ENCODE measurements at regions not wholly inside any gene's neighbourhood (a gene's known extent, or its start where the extent isn't known, plus 50 kb on each side); places are given as distances from the start of the nearest gene placed in this dataset.
A peak's percentile ranks its signal among the peaks of the same experiment; 100 is the strongest.
"Not testable (repeated sequence)": the region's sequence is repeated elsewhere in the genome, so short reads cannot be mapped to it uniquely, and the experiment has no call there.

DNA sequence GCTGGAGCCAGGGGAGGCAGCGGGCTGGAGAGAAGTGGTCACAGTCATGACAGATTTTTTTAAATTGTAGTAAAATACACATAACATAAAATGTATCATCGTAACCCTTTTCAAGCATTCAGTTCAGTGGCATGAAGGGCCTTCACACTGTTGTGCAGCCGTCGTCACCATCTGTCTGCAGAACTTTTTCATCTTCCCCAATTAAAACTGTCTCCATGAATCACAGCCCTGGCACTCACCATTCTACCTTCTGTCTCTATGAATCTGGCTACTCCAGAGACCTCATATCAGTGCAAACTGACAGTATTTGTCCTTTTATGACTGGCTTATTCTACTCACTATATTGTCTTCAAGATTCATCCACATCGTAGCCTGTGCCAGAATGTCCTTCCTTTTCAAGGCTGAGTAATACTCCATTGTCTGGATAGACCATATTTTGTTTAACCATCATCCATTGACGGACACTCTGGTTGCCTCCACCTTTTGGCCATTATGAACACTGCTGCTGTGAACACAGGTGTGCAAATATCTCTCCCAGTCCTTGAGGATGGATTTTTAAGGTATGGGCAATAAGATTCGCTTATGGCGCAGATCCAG, 91.5 kb upstream of the NCOR2 start:
- no peak for DNase-seq (ENCODE audit: low spot score)
- no peak for ATAC-seq
- intact Hi-C loops (cut with DNase I), result loop anchor here (10.0 kb wide), 1 partner anchor 84 kb away; no protein-coding TSS in a partner anchor

DNA sequence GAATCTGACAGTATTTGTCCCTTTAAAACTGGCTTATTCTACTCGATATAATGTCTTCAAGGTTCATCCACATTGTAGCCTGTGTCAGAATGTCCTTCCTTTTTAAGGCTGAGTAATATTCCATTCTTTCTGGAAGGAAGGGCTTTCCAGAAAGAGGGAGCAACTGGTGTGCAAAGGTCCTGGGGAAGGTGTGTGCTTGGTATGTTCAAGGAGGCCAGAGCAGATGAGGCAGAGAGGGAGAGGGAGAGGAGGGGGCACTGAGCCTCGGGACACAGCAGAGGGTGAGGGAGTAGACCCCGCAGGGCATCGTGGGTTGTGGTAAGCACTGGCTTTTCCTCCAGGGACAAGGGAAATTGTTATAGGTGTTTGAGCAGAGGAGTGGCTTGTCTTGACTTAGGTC, 90.9 kb upstream of the NCOR2 start:
- intact Hi-C loops (cut with DNase I), result loop anchor here (10.0 kb wide), 1 partner anchor 84 kb away; no protein-coding TSS in a partner anchor
- no peak for DNase-seq (ENCODE audit: low spot score)
- no peak for ATAC-seq

DNA sequence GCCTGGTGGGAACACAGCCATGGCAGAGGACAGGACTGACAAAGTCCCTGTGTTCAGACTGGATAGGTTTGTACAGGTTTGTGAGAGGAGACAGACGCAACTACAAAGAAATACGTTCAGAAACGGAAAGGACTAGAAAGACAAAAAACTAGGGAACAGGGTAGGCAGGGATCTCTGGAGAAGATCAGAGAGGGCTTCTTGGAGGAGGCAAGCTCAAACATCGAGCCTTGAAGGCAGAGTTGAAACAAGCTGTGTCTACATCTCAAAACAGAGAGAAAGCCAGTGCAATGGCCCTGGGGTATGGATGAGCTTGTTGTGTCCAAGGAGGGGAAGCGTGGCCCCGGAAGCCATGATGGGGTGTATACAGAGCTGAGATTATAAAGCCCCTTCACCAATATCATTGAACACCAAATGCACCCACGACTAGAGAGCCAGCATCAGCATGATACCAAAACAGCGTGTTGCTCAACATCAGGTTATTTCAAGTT, 89.6 kb upstream of the NCOR2 start:
- DNase-seq (ENCODE audit: low spot score) (no peak), ATAC-seq (no peak)
- intact Hi-C loops (cut with DNase I), result loop anchor here (10.0 kb wide), 1 partner anchor 82 kb away; no protein-coding TSS in a partner anchor

DNA sequence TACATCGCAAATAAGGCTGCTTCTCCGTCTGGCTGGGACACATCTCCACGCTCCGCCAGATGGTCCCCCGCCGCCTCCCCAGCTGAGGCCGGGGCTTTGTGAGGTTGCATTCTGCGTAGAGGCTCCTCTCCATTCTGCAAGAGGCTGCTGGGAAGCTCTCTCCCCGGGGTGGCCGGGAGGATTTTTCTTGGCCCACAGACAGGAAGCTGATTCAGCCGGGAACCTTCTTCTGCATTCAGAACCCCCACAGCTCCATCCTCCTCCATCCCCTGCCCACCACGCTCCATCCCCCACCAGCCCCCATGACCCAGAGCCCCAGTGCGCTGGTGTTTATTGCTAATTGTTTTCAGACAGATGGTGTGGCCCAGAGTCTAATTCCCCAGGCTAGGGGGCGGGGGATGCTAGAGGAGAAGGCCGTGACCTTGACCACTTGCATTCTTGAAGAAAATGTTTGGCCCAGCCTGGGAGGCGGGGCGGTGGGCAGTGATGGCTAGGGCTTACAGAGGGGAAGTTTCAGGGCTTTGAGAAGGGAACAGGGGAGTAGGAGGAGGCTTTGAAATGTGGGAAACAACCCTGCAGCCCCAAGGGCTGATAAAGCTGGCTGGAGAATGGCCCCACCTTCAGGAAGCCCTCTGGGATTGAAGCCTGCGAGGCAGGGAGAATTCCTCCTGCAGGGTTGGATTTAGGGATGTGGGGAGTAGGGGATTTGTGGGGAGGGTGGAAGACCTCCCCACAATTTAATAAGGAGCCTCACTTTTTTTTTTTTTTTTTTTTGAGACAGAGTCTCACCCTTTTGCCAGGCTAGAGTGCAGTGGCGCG, 88.5 kb upstream of the NCOR2 start:
- intact Hi-C loops (cut with DNase I), result loop anchor here (10.0 kb wide), 1 partner anchor 81 kb away; no protein-coding TSS in a partner anchor
- ATAC-seq, result peak; percentile 91
- DNase-seq (ENCODE audit: low spot score), result peak; percentile 93

DNA sequence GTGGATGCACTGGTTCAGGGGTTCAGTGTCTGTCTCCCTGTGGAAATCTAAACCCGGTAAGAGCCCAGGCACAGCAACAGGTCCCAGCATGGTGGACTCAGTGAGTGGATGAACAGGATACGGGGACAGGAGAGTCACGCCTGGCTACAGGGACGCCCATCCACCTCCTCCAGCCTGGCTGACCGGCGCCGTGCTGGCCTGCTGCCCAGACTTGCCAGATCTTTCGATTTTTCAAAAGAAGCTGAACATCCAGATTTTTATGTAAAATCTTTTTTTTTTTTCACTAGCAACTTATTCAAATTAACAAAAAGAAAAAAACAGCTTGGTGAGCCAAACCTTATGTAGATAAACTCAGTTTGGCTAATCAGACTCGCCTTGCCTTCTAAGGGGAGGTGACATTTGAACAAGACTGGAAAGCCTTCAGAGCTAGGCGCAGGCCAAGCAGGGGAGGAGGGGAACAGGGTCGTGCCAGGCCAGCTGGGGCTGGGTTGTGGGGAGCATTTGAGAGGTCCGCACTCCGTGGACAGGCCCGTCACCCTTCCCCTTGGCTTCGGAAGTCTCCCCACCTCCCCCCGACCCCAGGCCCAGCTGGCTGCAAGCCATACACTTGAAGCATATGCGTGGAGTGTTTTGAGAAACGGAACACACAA, 87.8 kb upstream of the NCOR2 start:
- peak; percentile 89 for DNase-seq (ENCODE audit: low spot score)
- ATAC-seq, result peak; percentile 78
- intact Hi-C loops (cut with DNase I), result loop anchor here (10.0 kb wide), 1 partner anchor 80 kb away; no protein-coding TSS in a partner anchor

DNA sequence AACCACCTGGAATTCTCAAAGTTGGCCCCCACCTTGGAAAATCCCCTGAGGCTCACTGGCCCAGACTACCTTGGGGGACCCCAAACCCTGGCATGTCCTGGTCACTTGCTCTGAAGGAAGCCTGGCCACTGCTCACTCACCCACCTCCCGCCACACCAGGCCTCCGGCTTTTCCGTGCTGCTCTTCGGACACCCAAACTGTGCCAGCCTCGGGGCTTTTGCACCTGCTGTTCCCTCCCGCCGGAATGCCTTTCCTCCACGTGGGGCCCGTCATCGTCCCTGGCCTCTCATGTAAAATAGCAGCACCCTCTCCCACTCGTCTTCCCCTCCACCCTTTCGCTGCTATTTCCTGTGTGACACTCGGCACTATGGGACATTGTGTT, 87.2 kb upstream of the NCOR2 start:
- intact Hi-C loops (cut with DNase I), result loop anchor here (10.0 kb wide), 1 partner anchor 80 kb away; no protein-coding TSS in a partner anchor
- no peak for DNase-seq (ENCODE audit: low spot score)
- ATAC-seq, result no peak

DNA sequence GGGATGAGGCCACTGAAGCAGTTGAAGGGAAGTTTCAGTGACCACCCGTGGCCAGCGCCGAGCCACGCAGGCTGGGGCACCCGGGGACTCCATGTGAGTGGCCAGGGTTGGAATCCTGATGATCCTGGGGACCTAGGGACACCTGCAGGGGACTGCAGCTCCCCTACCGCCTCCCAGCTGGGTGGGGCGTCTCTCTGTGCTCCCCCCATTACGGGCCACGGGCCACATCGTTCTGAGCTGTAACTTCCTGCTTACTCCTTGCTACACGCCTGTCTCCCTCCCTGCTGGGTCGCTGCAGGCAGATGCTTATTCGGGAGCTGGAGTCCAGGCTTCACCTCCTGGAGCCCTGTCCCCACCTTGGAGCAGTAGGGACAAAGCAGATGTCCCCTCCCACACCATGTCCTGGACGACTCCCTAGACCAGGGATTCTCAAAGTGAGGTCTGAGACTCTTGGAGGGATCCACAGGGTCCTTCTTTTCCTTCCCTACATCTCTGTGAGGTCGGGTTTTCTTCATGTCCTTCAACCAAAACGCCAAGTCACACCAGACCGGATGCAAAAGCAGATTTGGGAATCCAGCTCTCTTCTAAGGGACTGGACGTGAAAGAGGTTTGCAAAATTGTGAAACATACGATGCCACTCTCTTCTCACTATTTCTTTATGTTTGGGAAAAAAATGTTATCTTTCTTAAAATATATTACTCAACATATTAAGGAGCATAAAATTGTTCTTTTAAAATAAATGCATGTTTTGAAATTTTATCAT, 85.9 kb upstream of the NCOR2 start:
- ATAC-seq (no peak), DNase-seq (ENCODE audit: low spot score) (no peak)
- intact Hi-C loops (cut with DNase I), result loop anchor here (10.0 kb wide), 1 partner anchor 79 kb away; no protein-coding TSS in a partner anchor

DNA sequence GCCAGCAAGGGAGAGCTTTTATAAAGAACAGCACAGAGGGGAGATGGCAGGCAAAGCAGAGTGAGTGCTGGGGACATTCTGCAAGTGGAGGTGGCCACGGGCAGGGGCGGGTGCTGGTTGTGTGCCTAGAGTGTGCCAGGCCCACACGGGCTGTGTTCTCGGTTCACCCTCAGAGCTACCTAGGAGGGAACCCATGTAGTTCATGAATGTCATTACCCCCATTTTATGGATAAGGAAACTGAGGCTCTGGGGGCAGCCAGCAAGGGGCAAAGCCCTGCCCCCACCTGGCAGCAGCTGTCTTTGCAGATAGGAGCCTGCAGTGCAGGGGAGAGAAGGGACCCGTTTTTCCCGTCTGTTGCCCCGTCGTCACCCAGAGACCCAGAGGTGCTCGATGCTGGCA, 85.2 kb upstream of the NCOR2 start:
- DNase-seq (ENCODE audit: low spot score) (no peak), ATAC-seq (no peak)
- intact Hi-C loops (cut with DNase I), result loop anchor here (10.0 kb wide), 1 partner anchor 78 kb away; no protein-coding TSS in a partner anchor

DNA sequence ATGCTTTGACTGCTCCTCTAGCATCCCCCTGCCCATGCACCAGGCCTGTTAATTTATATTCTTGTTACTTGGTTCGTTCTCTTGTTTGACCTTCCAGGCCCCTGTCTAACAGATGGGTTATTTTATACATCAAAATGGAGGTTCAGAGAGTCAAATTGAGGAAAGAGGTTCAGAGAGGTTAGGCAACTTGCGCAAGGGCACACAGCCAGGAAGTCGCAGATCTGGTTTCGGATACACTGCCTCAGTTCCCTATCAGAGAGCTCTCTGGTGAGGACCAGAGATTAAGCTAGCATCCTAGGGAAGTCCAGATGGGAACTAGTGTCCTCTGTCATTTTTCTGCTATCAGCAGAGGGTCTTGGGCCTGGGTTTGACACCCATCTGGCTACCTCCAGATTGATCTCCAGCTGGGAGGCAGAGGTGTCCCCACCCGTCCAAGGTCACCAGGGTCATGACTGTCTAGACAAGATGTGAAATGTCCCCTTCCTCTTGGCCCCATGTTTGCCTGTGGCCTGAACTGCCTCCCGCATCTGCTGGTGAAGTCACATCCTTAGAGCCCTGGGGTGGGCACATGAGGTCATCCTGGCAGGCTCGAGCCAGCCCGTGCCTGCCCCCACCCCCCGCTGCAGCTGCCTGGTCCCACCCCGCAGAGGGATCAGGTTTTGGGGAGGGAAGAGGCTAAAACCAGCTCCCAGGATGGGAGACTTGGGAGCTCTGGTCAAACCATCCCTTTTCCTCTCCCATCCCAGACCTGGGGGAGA, 84.3 kb upstream of the NCOR2 start:
- intact Hi-C loops (cut with DNase I), result loop anchor here (10.0 kb wide), 1 partner anchor 77 kb away; no protein-coding TSS in a partner anchor
- no peak for DNase-seq (ENCODE audit: low spot score)
- ATAC-seq, result no peak

DNA sequence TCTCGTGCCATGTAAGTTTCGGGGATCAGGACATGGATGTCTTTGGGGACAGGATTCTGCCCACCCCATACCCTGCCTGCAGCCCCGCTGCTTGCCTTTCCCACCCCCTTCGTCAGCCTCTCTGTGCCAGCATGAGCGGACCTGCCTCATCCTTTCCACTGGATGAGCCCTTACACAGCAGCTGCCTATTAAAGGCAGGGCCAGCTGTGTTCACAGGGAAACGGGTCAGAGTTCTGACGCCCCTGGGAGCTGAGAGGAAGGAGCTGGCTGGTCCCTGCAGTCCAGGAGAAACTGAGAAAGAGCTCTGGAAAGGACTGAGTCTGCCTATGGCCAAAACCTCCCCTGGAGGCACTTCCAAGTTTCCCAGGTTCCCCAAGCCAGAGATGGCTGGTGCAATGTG, 83.5 kb upstream of the NCOR2 start:
- intact Hi-C loops (cut with DNase I), result loop anchor here (10.0 kb wide), 1 partner anchor 76 kb away; no protein-coding TSS in a partner anchor
- no peak for DNase-seq (ENCODE audit: low spot score)
- no peak for ATAC-seq

DNA sequence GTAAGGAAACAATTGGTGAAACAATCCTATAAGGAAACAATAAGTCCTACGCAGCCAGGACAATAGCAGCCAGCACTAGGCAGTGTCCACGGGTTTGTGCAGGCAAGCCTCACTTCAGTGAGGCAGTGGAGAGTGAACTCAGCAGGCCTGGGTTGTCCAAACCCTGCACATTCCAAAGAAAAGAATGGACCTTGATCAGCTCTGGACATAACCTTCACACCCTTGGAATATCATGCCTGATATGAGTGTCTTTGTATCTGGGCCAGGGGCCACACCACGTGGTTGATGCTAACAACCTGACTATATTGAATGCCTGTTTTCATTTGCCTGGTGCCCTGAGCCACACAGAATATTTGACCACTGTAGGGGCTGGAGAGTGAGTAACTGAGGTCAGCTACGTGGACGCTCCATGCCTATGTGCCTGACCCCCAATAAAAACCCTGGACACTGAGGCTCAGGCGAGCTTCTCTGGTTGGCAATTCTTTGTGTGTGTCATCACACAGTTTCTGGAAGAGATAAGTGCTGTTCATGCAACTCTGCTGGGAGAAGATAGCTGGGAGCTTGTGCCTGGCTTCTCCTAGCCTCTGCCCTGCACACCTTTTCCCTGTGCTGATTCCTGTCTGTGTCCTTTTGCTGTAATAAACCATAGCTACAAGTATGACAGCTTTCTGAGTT, 81.4 kb upstream of the NCOR2 start:
- DNase-seq (ENCODE audit: low spot score) (no peak), ATAC-seq (no peak)
- intact Hi-C loops (cut with DNase I), result no loop called here

DNA sequence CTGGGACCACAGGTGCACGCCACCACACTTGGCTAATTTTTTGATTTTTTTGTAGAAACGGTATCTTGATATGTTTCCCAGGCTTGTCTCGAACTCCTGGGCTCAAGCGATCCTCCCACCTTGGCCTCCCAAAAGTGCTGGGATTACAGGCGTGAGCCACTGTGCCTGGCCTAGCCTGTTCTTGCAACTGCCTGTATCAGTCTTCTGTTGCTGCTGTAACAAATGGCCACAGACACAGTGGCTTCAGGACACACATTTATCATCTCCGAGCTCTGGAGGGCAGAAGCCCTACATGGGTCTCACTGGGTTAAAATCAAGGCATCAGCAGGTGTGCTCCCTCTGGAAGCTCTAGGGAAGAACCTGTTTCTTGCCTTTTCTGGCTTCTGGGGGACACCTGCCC, 79.9 kb upstream of the NCOR2 start:
- no peak for ATAC-seq

DNA sequence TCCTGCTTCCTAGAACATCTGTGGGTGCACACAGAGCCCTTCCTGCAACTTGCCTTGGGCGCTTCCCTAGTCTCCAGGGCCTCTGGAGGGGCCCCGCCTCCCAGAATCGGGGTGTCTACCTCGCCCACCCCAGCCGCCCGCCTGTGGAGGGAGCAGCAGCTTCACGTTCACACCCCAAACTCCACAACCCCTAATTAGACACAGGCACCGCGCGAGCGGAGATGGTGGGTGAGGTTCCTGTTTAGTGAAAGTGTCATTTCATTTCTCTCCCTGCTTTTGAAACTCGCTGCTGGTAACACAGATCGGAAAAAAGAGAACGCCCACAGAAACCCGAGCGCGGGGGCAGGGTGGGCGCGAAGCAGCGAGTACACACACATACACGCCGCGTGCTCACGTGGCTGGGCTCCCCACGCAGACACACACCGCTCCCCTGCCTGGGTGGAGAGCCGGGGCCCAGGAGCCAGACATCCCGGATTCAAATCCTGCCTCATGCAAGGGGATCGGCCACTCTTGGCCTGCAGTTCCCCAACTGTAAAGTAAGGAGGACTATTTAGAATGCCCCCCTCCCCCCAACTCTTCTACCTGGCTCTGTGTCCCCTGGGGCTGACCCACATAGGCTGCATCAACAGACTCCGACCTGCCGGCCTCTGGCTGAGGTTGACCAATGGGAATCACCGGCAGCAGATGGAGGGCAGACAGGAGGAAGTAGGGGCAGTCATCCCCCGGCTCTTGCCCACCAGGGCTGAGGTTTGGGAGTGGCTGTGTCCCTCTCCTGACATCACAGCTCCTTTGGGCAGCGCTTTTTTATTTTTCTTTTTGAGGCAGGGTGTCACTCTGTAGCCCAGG, 79.2 kb upstream of the NCOR2 start:
- DNase-seq (ENCODE audit: low spot score) (no peak), ATAC-seq (peak; percentile 56)
- intact Hi-C loops (cut with DNase I), result no loop called here

More for the DNA sequence above, 79.9 kb upstream of the NCOR2 start:
- intact Hi-C loops (cut with DNase I), result no loop called here
- DNase-seq (ENCODE audit: low spot score), result no peak

DNA sequence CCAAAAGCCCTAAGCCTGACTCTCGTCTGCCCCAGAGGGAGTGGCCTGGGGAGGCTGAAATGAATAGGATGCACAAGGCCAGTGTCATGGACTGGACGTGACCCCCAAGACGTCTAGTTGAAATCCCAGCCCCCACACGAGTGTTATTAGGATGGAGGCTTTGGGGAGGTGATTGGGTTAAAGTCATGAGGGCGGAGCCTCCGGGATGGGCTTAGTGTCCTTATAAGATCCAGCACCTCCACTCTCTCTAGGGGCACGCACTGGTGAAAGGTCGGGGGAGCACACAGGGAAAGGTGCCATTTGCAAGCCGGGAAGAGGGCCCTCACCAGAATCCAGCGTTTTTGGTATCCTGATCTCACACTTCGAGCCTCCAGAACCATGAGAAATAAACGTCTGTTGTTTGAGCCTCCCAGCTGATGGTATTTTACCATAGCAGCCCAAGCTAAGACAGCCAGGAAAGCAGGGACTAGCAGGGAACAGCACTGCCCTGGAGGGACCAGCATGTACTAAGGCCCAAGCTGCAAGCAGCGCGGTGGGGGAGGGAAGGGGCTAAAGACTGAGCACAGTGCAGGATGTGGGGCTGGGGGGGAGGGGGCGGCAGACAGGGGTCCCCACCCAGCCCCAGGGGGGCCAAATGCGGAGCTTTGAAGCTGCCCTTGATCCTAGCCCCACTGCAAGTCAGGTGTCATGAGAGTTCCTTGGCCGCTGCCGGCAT, 78.3 kb upstream of the NCOR2 start:
- peak; percentile 43 for ATAC-seq
- DNase-seq (ENCODE audit: low spot score), result no peak
- intact Hi-C loops (cut with DNase I), result no loop called here

DNA sequence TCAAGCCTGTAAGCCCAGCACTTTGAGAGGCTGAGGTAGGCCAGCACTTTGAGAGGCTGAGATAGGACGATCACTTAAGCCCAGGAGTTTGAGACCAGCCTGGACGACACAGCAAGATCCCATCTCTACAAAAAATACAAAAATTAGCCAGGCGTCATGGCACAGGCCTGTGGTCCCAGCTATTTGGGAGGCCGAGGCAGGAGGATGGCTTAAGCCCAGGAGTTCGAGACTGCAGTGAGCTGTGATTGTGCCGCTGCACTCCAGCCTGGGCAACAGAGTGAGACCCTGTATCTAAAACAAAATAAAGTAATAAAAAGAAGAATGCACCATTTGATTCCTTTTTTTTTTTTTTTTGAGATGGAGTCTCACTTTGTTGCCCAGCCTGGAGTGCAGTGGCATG, 76.4 kb upstream of the NCOR2 start:
- ATAC-seq; intact Hi-C loops (cut with DNase I); DNase-seq (ENCODE audit: low spot score): not testable (repeated sequence)

DNA sequence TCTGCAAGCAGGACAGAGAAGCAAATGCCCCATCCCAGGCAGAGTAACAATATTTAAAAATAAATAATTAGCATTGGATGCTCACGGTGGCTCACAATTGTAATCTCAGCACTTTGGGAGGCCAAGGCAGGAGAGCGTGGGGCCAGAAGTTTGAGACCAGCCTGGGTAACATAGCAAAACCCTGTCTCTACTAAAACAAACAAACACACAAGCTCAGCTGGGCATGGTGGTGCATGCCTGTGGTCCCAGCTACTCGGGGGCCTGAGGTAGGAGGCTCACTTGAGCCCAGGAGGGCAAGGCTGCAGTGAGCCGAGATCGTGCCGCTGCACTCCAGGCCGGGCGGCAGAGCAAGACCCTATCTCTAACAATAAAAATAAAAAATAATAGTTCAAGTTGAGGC, 74.7 kb upstream of the NCOR2 start:
- intact Hi-C loops (cut with DNase I), result no loop called here
- DNase-seq (ENCODE audit: low spot score) (no peak), ATAC-seq (no peak)
